CD4-positive, CD25-positive, alpha-beta regulatory T cell (primary cell): ENCODE measurements at regions not wholly inside any gene's neighbourhood (a gene's known extent, or its start where the extent isn't known, plus 50 kb on each side); places are given as distances from the start of the nearest gene placed in this dataset.

ENCODE experiments used
- ATAC-seq, 2 donors: fragments of 150-1000 bp; cut with Tn5 transposase; one replicate each; pipeline ENCODE4 v1.10.0; 2021; ENCODE audit warnings: low read depth in 2 of 2, moderate number of reproducible peaks in 2 of 2, moderate library complexity in 1 of 2
- DNase-seq, 3 donors: peaks; one replicate each; pipeline versions ENCODE4 v3.0.0 to v3.0.0-alpha.2; 2012 to 2022; ENCODE audit warnings: mixed read lengths in 1 of 3
- H3K27ac ChIP-seq: one replicate; pipeline ENCODE4 v1.7.0; 2013; ENCODE audit warnings: mild to moderate bottlenecking, low read length; ENCODE audit not compliant: insufficient read depth, poor library complexity, severe bottlenecking
- H3K27me3 ChIP-seq: one replicate; pipeline ENCODE4 v1.7.0; 2013; ENCODE audit warnings: low read length; ENCODE audit not compliant: control insufficient read depth, insufficient read depth
- H3K36me3 ChIP-seq: one replicate; pipeline ENCODE4 v1.7.0; 2013; ENCODE audit warnings: mild to moderate bottlenecking, low read length, moderate library complexity; ENCODE audit not compliant: control insufficient read depth, insufficient read depth
- H3K4me1 ChIP-seq: 2 replicates; pipeline ENCODE4 v1.7.0; 2013; ENCODE audit warnings: mild to moderate bottlenecking, low read length; ENCODE audit not compliant: insufficient read depth, control insufficient read depth, poor library complexity, severe bottlenecking
- H3K4me3 ChIP-seq: one replicate; pipeline ENCODE4 v1.7.0; 2013; ENCODE audit warnings: low read depth, mild to moderate bottlenecking, low read length, moderate library complexity
- H3K9me3 ChIP-seq, 2 experiments: 1 replicate in 1 of 2; 2 replicates in 1 of 2; pipeline ENCODE4 v1.7.0; 2013; ENCODE audit warnings: low read length in 2 of 2, mild to moderate bottlenecking in 1 of 2, moderate library complexity in 1 of 2; ENCODE audit not compliant: control insufficient read depth in 2 of 2
- H3K27ac Mint-ChIP-seq, 3 donors: one replicate each; pipeline ENCODE4 v1.8.0; 2020 to 2022; ENCODE audit warnings: mild to moderate bottlenecking in 3 of 3, mixed read lengths in 3 of 3, moderate library complexity in 2 of 3
- H3K27me3 Mint-ChIP-seq: one replicate; pipeline ENCODE4 v1.8.0; 2022; ENCODE audit warnings: mild to moderate bottlenecking, mixed read lengths
- H3K36me3 Mint-ChIP-seq: one replicate; pipeline ENCODE4 v1.8.0; 2020; ENCODE audit warnings: mixed read lengths
- H3K4me1 Mint-ChIP-seq, 4 donors: one replicate each; pipeline ENCODE4 v1.8.0; 2020 to 2022; ENCODE audit warnings: mixed read lengths in 4 of 4, mild to moderate bottlenecking in 1 of 4
- H3K4me3 Mint-ChIP-seq, 4 donors: one replicate each; pipeline ENCODE4 v1.8.0; 2020 to 2022; ENCODE audit warnings: mild to moderate bottlenecking in 4 of 4, mixed read lengths in 4 of 4, moderate library complexity in 3 of 4
- H3K9me3 Mint-ChIP-seq, 7 donors: one replicate each; pipeline ENCODE4 v1.8.0; 2020 to 2022; ENCODE audit warnings: mixed read lengths in 7 of 7, mild to moderate bottlenecking in 3 of 7, moderate library complexity in 2 of 7

DNA sequence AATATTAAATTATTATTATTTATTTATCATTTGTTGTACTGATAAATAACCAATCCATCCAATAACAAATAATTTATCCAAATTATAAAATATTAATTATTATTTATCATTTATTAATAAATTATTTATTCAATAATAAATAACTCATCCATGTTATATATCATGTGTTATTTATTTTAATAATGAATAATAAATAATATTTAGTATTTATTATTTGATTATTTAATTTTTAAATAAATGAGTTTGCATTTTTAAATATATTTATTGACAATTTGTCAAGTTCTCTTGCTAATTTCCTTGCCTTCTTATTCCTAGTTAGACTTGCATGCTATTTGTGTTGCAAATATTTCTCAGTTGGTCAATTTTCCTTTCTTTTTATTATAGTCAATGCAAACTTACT lies 995.4 kb downstream of the TSN start:
- no peak for DNase-seq
- no peak overlapping the region for H3K4me3 ChIP-seq
- H3K27ac ChIP-seq = no peak overlapping the region
- Mint-ChIP-seq H3K36me3 (no peaks in the 10 kb centered on the region), H3K27ac (no peak overlapping the region), H3K27me3 (no peaks in the 10 kb centered on the region), H3K9me3 (peaks cover 3 to 14% (median 10%) of the 10 kb centered on the region in 7 donors), H3K4me3 (no peak overlapping the region), H3K4me1 (no peaks in the 10 kb centered on the region)
- H3K4me1 ChIP-seq = no peaks in the 10 kb centered on the region
- no peaks in the 10 kb centered on the region for H3K27me3 ChIP-seq
- H3K9me3 ChIP-seq = no peaks in the 10 kb centered on the region
- no peak for ATAC-seq
- H3K36me3 ChIP-seq = no peaks in the 10 kb centered on the region

DNA sequence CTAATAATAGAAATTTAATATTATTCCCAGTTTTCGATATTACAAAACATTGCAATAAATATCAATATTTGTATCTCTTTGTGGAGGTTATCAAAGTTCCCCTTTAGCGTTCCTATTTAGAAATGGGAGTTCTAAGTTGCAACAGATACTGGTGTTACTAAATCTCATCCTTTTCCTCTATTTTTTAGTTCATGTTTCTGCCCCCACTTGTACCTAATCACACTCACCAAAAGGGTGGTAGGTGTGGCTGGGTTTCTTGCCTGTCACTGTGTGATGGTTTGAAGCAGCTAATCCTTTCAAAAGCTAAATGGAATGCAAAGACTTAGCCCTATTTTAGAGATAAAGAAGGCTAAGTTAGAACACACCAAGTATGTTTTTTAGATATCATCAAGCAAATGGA lies 997.9 kb downstream of the TSN start:
- Mint-ChIP-seq H3K4me1 (no peaks in the 10 kb centered on the region), H3K27ac (no peak overlapping the region), H3K27me3 (no peaks in the 10 kb centered on the region), H3K4me3 (no peak overlapping the region), H3K36me3 (no peaks in the 10 kb centered on the region), H3K9me3 (peaks cover 3 to 14% (median 11%) of the 10 kb centered on the region in 7 donors)
- Histone ChIP-seq H3K27me3 (no peaks in the 10 kb centered on the region), H3K27ac (no peak overlapping the region), H3K4me1 (no peaks in the 10 kb centered on the region), H3K9me3 (no peaks in the 10 kb centered on the region), H3K4me3 (no peak overlapping the region), H3K36me3 (no peaks in the 10 kb centered on the region)
- ATAC-seq (no peak), DNase-seq (no peak)

DNA sequence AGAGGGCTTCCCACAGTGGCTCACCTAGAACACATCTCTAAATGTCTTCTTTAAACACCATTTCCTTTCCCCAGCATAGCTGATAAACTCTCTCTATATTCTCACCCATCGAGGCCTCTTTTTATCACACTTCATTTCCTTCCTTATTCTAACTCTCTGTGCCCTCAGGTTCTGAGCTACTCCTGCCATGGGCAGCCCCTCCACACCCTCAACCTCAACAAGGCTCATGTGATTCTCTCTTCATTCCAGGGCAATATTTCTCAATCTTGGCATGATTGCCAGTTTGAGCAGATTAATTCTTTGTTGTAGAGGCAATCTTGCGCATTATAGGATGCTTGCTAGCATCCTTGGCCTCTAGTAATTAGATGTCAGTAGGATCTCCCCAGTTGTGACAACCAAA lies 999.1 kb downstream of the TSN start:
- Histone ChIP-seq H3K27ac (no peak overlapping the region), H3K4me3 (no peak overlapping the region), H3K4me1 (no peaks in the 10 kb centered on the region), H3K36me3 (no peaks in the 10 kb centered on the region), H3K9me3 (no peaks in the 10 kb centered on the region), H3K27me3 (no peaks in the 10 kb centered on the region)
- H3K27me3 Mint-ChIP-seq = no peaks in the 10 kb centered on the region
- no peaks in the 10 kb centered on the region for H3K36me3 Mint-ChIP-seq
- H3K27ac Mint-ChIP-seq = peak overlapping the region in 1 of 3 donors; percentile 72
- H3K4me3 Mint-ChIP-seq = no peak overlapping the region
- H3K4me1 Mint-ChIP-seq = no peaks in the 10 kb centered on the region
- ATAC-seq = no peak
- DNase-seq = no peak
- H3K9me3 Mint-ChIP-seq = peaks cover 3 to 14% (median 11%) of the 10 kb centered on the region in 7 donors

DNA sequence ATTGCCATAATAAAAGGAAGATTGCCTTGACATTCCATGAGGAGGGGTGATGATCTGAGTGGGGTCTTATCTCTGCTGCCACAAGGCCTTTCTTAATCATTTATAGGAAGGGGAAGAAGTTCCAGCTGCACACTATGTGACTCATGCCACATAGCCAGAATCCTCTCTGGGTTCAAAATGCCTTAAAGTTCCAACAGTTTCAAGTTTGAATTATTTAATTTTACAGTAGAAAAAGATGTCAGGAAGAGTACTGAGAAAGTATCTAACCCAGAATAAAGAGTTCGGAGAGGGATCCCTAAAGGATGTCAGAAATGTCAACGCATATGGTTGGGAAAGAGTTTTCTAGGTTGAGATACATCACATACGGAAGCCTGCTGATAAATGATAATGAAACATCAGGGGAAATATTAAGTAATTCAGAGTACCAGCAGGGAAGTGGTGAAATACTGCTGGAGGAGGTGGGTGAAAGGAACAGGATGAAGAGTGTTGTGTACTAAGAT lies 999.9 kb downstream of the TSN start:
- no peaks in the 10 kb centered on the region for H3K36me3 ChIP-seq
- ATAC-seq (no peak), DNase-seq (no peak)
- no peak overlapping the region for H3K4me3 Mint-ChIP-seq
- no peaks in the 10 kb centered on the region for H3K4me1 Mint-ChIP-seq
- no peaks in the 10 kb centered on the region for H3K36me3 Mint-ChIP-seq
- no peak overlapping the region for H3K27ac Mint-ChIP-seq
- H3K4me1 ChIP-seq = no peaks in the 10 kb centered on the region
- no peak overlapping the region for H3K4me3 ChIP-seq
- H3K27me3 ChIP-seq = no peaks in the 10 kb centered on the region
- H3K9me3 ChIP-seq = no peaks in the 10 kb centered on the region
- peaks cover 3 to 14% (median 11%) of the 10 kb centered on the region in 7 donors for H3K9me3 Mint-ChIP-seq
- H3K27ac ChIP-seq = no peak overlapping the region
- H3K27me3 Mint-ChIP-seq = no peaks in the 10 kb centered on the region

DNA sequence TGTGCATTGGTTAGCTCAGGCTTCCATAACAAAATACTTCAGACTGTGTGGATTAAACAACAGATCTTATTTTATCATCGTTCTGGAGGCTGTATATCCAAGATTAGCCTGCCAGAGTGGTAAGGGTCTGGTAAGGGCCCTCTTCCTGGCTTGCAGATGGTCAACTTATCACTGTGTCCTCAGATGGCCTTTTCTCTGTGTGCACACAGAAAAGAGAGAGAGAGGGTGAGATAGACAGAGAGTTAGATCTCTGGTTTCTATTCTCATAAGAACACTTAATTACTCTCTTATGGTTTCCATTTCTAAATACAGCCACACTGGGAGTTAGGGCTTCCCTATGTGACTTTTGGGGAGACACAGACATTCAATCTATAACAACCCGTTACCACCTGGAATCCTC lies 1003.5 kb downstream of the TSN start:
- Mint-ChIP-seq H3K27ac (no peak overlapping the region), H3K9me3 (peaks cover 2 to 19% (median 13%) of the 10 kb centered on the region in 7 donors), H3K27me3 (no peaks in the 10 kb centered on the region), H3K36me3 (no peaks in the 10 kb centered on the region), H3K4me1 (no peaks in the 10 kb centered on the region), H3K4me3 (no peak overlapping the region)
- Histone ChIP-seq H3K9me3 (no peaks in the 10 kb centered on the region), H3K4me3 (no peak overlapping the region), H3K4me1 (no peaks in the 10 kb centered on the region), H3K27ac (no peak overlapping the region), H3K27me3 (no peaks in the 10 kb centered on the region), H3K36me3 (no peaks in the 10 kb centered on the region)
- no peak for ATAC-seq
- DNase-seq = no peak

DNA sequence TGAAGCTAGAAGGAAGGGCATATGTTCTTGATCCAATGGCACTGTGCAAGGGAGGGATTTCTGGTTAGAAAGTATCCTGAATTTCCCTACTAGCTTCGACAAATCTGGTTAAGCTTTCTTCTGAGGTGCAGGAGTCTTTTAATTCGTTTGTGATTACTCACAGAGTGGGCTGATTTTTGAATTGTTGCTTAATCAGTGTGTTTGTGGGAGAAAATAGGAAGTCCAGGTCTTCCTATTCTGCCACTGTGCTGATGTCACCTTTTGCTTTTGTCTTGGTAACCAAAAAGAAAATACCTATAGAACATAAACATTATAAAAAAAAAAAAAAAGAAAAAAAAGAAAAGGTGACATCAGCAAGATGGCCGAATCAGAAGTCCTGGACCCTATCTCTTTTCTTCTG lies 1008.6 kb downstream of the TSN start:
- Histone ChIP-seq H3K27me3 (no peaks in the 10 kb centered on the region), H3K4me3 (no peak overlapping the region), H3K36me3 (no peaks in the 10 kb centered on the region), H3K4me1 (no peaks in the 10 kb centered on the region), H3K27ac (no peak overlapping the region), H3K9me3 (peaks cover 0 to 3% of the 10 kb centered on the region in 2 experiments)
- no peaks in the 10 kb centered on the region for H3K27me3 Mint-ChIP-seq
- ATAC-seq (no peak), DNase-seq (no peak)
- H3K27ac Mint-ChIP-seq = no peak overlapping the region
- no peaks in the 10 kb centered on the region for H3K4me1 Mint-ChIP-seq
- H3K36me3 Mint-ChIP-seq = no peaks in the 10 kb centered on the region
- H3K9me3 Mint-ChIP-seq = peaks cover 4 to 38% (median 8%) of the 10 kb centered on the region in 7 donors
- no peak overlapping the region for H3K4me3 Mint-ChIP-seq

DNA sequence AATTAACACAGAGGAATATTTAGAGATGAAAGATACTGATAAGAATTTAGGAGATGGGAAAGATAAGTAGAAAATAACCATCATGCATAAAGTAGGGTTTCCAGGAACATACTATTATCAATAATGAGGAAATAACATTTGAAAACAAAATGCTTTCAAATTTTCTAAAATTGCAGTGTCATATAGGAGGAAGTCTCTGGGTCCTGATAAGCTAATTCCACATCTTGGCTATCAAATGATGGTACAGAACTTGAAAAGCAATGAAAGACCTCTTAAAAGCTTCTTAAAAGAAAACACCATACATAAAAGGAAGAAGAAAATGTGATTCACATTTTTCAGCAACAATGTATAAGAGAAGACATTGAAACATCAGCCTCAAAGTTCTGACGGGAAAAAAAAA lies 1024.8 kb downstream of the TSN start:
- no peak overlapping the region for H3K4me3 Mint-ChIP-seq

DNA sequence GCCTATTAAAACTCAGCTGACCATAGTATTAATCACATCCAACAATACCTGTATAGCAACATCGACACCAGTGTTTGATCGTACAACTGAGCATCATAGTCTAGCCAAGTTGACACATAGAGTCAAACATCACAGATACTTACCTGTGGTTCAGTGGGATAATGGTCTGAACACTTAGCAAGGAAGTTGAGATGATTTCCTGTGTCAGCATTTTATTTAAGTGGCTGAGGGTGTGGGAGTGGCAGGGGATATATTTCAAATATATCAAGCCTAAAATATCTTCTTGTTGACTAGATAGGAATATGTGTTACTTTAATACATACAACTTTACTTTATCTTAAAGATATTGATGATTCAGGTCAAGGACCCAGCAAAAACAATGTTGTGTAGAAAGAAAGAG lies 1038.6 kb downstream of the TSN start:
- Mint-ChIP-seq H3K4me1 (no peaks in the 10 kb centered on the region), H3K4me3 (no peak overlapping the region), H3K27me3 (no peaks in the 10 kb centered on the region), H3K27ac (no peak overlapping the region), H3K36me3 (no peaks in the 10 kb centered on the region), H3K9me3 (peaks cover 0 to 19% (median 5%) of the 10 kb centered on the region in 7 donors)
- H3K36me3 ChIP-seq = no peaks in the 10 kb centered on the region
- no peaks in the 10 kb centered on the region for H3K9me3 ChIP-seq
- H3K27ac ChIP-seq = no peak overlapping the region
- H3K27me3 ChIP-seq = no peaks in the 10 kb centered on the region
- DNase-seq (no peak), ATAC-seq (no peak)
- H3K4me1 ChIP-seq = no peaks in the 10 kb centered on the region
- no peak overlapping the region for H3K4me3 ChIP-seq

More for the DNA sequence above, 1024.8 kb downstream of the TSN start:
- Histone ChIP-seq H3K36me3 (no peaks in the 10 kb centered on the region), H3K9me3 (no peaks in the 10 kb centered on the region), H3K4me3 (no peak overlapping the region), H3K4me1 (no peaks in the 10 kb centered on the region), H3K27me3 (no peaks in the 10 kb centered on the region), H3K27ac (no peak overlapping the region)
- no peaks in the 10 kb centered on the region for H3K36me3 Mint-ChIP-seq
- no peaks in the 10 kb centered on the region for H3K4me1 Mint-ChIP-seq
- DNase-seq = no peak
- H3K27me3 Mint-ChIP-seq = no peaks in the 10 kb centered on the region
- peaks cover 0 to 12% (median 6%) of the 10 kb centered on the region in 7 donors for H3K9me3 Mint-ChIP-seq
- no peak for ATAC-seq
- no peak overlapping the region for H3K27ac Mint-ChIP-seq
